WTC11 (cell line): ENCODE measurements at regions not wholly inside any gene's neighbourhood (a gene's known extent, or its start where the extent isn't known, plus 50 kb on each side); places are given as distances from the start of the nearest gene placed in this dataset.

Experiments
- AFF4 ChIP-seq: sonication (generic); formaldehyde crosslinking; IDR thresholded peaks from 2 replicates; pipeline ENCODE4 v1.8.1; 2023; ENCODE audit warnings: mild to moderate bottlenecking, missing genetic modification reagents, borderline replicate concordance
- CTCF ChIP-seq: fragments of 200-600 bp; IDR thresholded peaks from 2 replicates; pipeline ENCODE4 v1.8.0; 2022; ENCODE audit warnings: antibody characterized with exemption
- ELF4 ChIP-seq: sonication (generic); formaldehyde crosslinking; IDR thresholded peaks from 2 replicates; pipeline ENCODE4 v1.8.1; 2022; ENCODE audit warnings: low read depth, mild to moderate bottlenecking, moderate library complexity, missing genetic modification reagents
- ESRRA ChIP-seq: sonication (generic); formaldehyde crosslinking; IDR thresholded peaks from 2 replicates; pipeline ENCODE4 v1.8.1; 2022; ENCODE audit warnings: mild to moderate bottlenecking, missing genetic modification reagents, borderline replicate concordance
- ETV6 ChIP-seq: sonication (generic); formaldehyde crosslinking; IDR thresholded peaks from 2 replicates; pipeline ENCODE4 v1.8.1; 2022; ENCODE audit warnings: mild to moderate bottlenecking, missing genetic modification reagents
- IRF1 ChIP-seq: sonication (generic); formaldehyde crosslinking; IDR thresholded peaks from 2 replicates; pipeline ENCODE4 v1.8.0; 2023; ENCODE audit warnings: missing genetic modification reagents
- MAX ChIP-seq: sonication (generic); formaldehyde crosslinking; IDR thresholded peaks from 2 replicates; pipeline ENCODE4 v1.8.0; 2022; ENCODE audit warnings: mild to moderate bottlenecking, missing genetic modification reagents
- MLX ChIP-seq: sonication (generic); formaldehyde crosslinking; IDR thresholded peaks from 2 replicates; pipeline ENCODE4 v1.8.1; 2023; ENCODE audit warnings: mild to moderate bottlenecking, missing genetic modification reagents, moderate library complexity
- PREB ChIP-seq: sonication (generic); formaldehyde crosslinking; IDR thresholded peaks from 2 replicates; pipeline ENCODE4 v1.8.1; 2022; ENCODE audit warnings: mild to moderate bottlenecking, missing genetic modification reagents, moderate library complexity, borderline replicate concordance
- TEAD1 ChIP-seq: sonication (generic); formaldehyde crosslinking; IDR thresholded peaks from 2 replicates; pipeline ENCODE4 v1.8.0; 2022; ENCODE audit warnings: mild to moderate bottlenecking, missing genetic modification reagents
- TEAD4 ChIP-seq: sonication (generic); formaldehyde crosslinking; IDR thresholded peaks from 2 replicates; pipeline ENCODE4 v1.8.0; 2022; ENCODE audit warnings: mild to moderate bottlenecking, missing genetic modification reagents
- ZNF425 ChIP-seq: fragments of 250-450 bp; sonication (Bioruptor Pico); conservative IDR thresholded peaks from 2 replicates; pipeline ENCODE4 v1.9.0; 2021; ENCODE audit warnings: mild to moderate bottlenecking

- no peak for TF ChIP-seq IRF1 (CRISPR knock-in tag)
- no peak for TF ChIP-seq CTCF
- no peak for TF ChIP-seq TEAD4 (CRISPR knock-in tag)
- no peak for TF ChIP-seq ESRRA
- TF ChIP-seq MAX (CRISPR knock-in tag), result no peak
- no peak for TF ChIP-seq TEAD1
- no peak for TF ChIP-seq ETV6 (CRISPR knock-in tag)
- TF ChIP-seq ZNF425, result no peak
- TF ChIP-seq ELF4 (CRISPR knock-in tag), result no peak
- TF ChIP-seq AFF4 (CRISPR knock-in tag), result no peak
- TF ChIP-seq PREB (CRISPR knock-in tag), result no peak
- TF ChIP-seq MLX (CRISPR knock-in tag), result no peak
These were observed 832.1 kb downstream of the TUSC7 start for GRCh38 chr3:117541721-117542120.
